ENCODE measurements at regions not wholly inside any gene's neighbourhood (a gene's known extent, or its start where the extent isn't known, plus 50 kb on each side); places are given as distances from the start of the nearest gene placed in this dataset.
"Not testable (repeated sequence)": the region's sequence is repeated elsewhere in the genome, so short reads cannot be mapped to it uniquely, and the experiment has no call there.

GRCh38 chrX:133483771-133484170 lies 68.5 kb upstream of the GPC4 start:
- intact Hi-C loops (cut with DNase I); DNase-seq (ENCODE audit: low spot score): not testable (repeated sequence)

GRCh38 chrX:133482056-133482952 lies 67.0 kb upstream of the GPC4 start:
- DNase-seq (ENCODE audit: low spot score) = no peak
- intact Hi-C loops (cut with DNase I) = no loop called here

- no peak for DNase-seq (ENCODE audit: low spot score)
- intact Hi-C loops (cut with DNase I) = no loop called here
Observed at GRCh38 chrX:133477986-133478385, 62.7 kb upstream of the GPC4 start.

- no peak for DNase-seq (ENCODE audit: low spot score)
- intact Hi-C loops (cut with DNase I) = no loop called here
Observed at GRCh38 chrX:133475953-133476352, 60.7 kb upstream of the GPC4 start.

GRCh38 chrX:133475521-133475920 lies 60.2 kb upstream of the GPC4 start:
- intact Hi-C loops (cut with DNase I) = no loop called here
- no peak for DNase-seq (ENCODE audit: low spot score)

- intact Hi-C loops (cut with DNase I) = no loop called here
- DNase-seq (ENCODE audit: low spot score) = peak; percentile 6
Observed at GRCh38 chrX:133474574-133474973, 59.3 kb upstream of the GPC4 start.

GRCh38 chrX:133473451-133473850 lies 58.2 kb upstream of the GPC4 start:
- intact Hi-C loops (cut with DNase I) = no loop called here
- no peak for DNase-seq (ENCODE audit: low spot score)

- no peak for DNase-seq (ENCODE audit: low spot score)
- intact Hi-C loops (cut with DNase I) = no loop called here
Observed at GRCh38 chrX:133468051-133468450, 52.8 kb upstream of the GPC4 start.

- intact Hi-C loops (cut with DNase I) = no loop called here
- DNase-seq (ENCODE audit: low spot score) = no peak
Observed at GRCh38 chrX:133465254-133465653, 50.0 kb upstream of the GPC4 start.
